Stomach (tissue), 4 donors: ENCODE measurements at regions not wholly inside any gene's neighbourhood (a gene's known extent, or its start where the extent isn't known, plus 50 kb on each side); places are given as distances from the start of the nearest gene placed in this dataset.

ENCODE experiments used
- CTCF ChIP-seq, 7 experiments: fragments of 450-650 bp in 4 of 7; fragments of 200-600 bp in 3 of 7; sonication (generic) in 3 of 7; IDR thresholded peaks; one replicate each; pipeline ENCODE4 v1.5.1; 2016 to 2019; ENCODE audit warnings: antibody characterized with exemption in 7 of 7, control low read depth in 2 of 7, mild to moderate bottlenecking in 1 of 7
- POLR2A ChIP-seq, 4 donors: fragments of 450-650 bp; IDR thresholded peaks; one replicate each; pipeline ENCODE4 v1.6.1; 2016; ENCODE audit warnings: antibody characterized with exemption in 4 of 4, control low read depth in 2 of 4, mild to moderate bottlenecking in 1 of 4, moderate library complexity in 1 of 4

GRCh38 chr10:52865213-52865612, 92.6 kb upstream of the MBL2 start:
- no peak for TF ChIP-seq POLR2A (IDR thresholded peaks at IDR 0.05)
- no peak for TF ChIP-seq CTCF (IDR thresholded peaks at IDR 0.05)
